CD14-positive monocyte (primary cell): ENCODE measurements at regions not wholly inside any gene's neighbourhood (a gene's known extent, or its start where the extent isn't known, plus 50 kb on each side); places are given as distances from the start of the nearest gene placed in this dataset.

Source experiments
- DNase-seq, 3 donors: peaks; one replicate each; pipeline ENCODE4 v3.0.0-alpha.2; 2011 to 2022
- H2AFZ ChIP-seq: 2 replicates; pipeline ENCODE4 v1.6.0; 2012; ENCODE audit warnings: mild to moderate bottlenecking, low read depth, low read length, inconsistent platforms; ENCODE audit not compliant: insufficient read depth, poor library complexity, severe bottlenecking
- H3K27ac ChIP-seq, 2 donors: 1 replicate in 1 of 2; 2 replicates in 1 of 2; pipeline ENCODE4 v1.5.1; 2012 to 2013; ENCODE audit warnings: low read length in 2 of 2, control low read depth in 1 of 2, inconsistent platforms in 1 of 2, low read depth in 1 of 2, mild to moderate bottlenecking in 1 of 2
- H3K27me3 ChIP-seq, 2 donors: one replicate each; pipeline versions ENCODE4 v1.6.0 to v1.6.1; 2011 to 2013; ENCODE audit warnings: low read length in 2 of 2; ENCODE audit not compliant: control insufficient read depth in 2 of 2, insufficient read depth in 2 of 2
- H3K36me3 ChIP-seq, 2 donors: replicated peaks in 1 of 2; 1 replicate in 1 of 2; 2 replicates in 1 of 2; pipeline versions ENCODE4 v1.5.1 to v1.6.1; 2012 to 2013; ENCODE audit warnings: low read length in 2 of 2, control low read depth in 1 of 2, inconsistent platforms in 1 of 2, mild to moderate bottlenecking in 1 of 2; ENCODE audit not compliant: insufficient read depth in 2 of 2, control insufficient read depth in 1 of 2
- H3K4me1 ChIP-seq, 2 donors: 1 replicate in 1 of 2; 2 replicates in 1 of 2; pipeline versions ENCODE4 v1.5.1 to v1.6.1; 2012 to 2013; ENCODE audit warnings: low read length in 2 of 2, control low read depth in 1 of 2, inconsistent platforms in 1 of 2, mild to moderate bottlenecking in 1 of 2, moderate library complexity in 1 of 2; ENCODE audit not compliant: insufficient read depth in 2 of 2, control insufficient read depth in 1 of 2
- H3K4me2 ChIP-seq: replicated peaks from 2 replicates; pipeline ENCODE3; 2012; ENCODE audit warnings: low read length, moderate library complexity, mild to moderate bottlenecking; ENCODE audit not compliant: poor library complexity, severe bottlenecking; ENCODE audit errors: extremely low read depth
- H3K4me3 ChIP-seq, 3 experiments: fragments of 200-600 bp in 1 of 3; sonication (generic) in 1 of 3; replicated peaks in 1 of 3; 1 replicate in 2 of 3; 2 replicates in 1 of 3; pipeline ENCODE4 v1.5.1; 2011 to 2013; ENCODE audit warnings: low read length in 3 of 3, mild to moderate bottlenecking in 3 of 3, control low read depth in 2 of 3, low read depth in 2 of 3, inconsistent platforms in 1 of 3, moderate library complexity in 1 of 3
- H3K79me2 ChIP-seq: 2 replicates; pipeline ENCODE4 v1.6.0; 2012; ENCODE audit warnings: mild to moderate bottlenecking, control low read depth, inconsistent platforms, low read length, moderate library complexity; ENCODE audit not compliant: insufficient read depth
- H3K9ac ChIP-seq: 2 replicates; pipeline ENCODE4 v1.6.0; 2017; ENCODE audit warnings: low read length, mild to moderate bottlenecking; ENCODE audit not compliant: insufficient read depth, poor library complexity, severe bottlenecking
- H3K9me3 ChIP-seq, 2 donors: replicated peaks in 1 of 2; 1 replicate in 1 of 2; 2 replicates in 1 of 2; pipeline versions ENCODE4 v1.5.1 to v1.6.1; 2012 to 2013; ENCODE audit warnings: low read length in 2 of 2, control low read depth in 1 of 2; ENCODE audit not compliant: control insufficient read depth in 1 of 2, insufficient read depth in 1 of 2
- H4K20me1 ChIP-seq: 2 replicates; pipeline ENCODE4 v1.6.0; 2012; ENCODE audit warnings: mild to moderate bottlenecking, low read length, control low read depth, moderate library complexity; ENCODE audit not compliant: insufficient read depth
- H3K27ac Mint-ChIP-seq, 7 donors: one replicate each; pipeline ENCODE4 v1.8.0; 2020; ENCODE audit warnings: mild to moderate bottlenecking in 7 of 7, mixed read lengths in 7 of 7, moderate library complexity in 6 of 7, inconsistent platforms in 2 of 7
- H3K27me3 Mint-ChIP-seq, 3 donors: one replicate each; pipeline ENCODE4 v1.8.0; 2021 to 2022; ENCODE audit warnings: low read depth in 3 of 3, mild to moderate bottlenecking in 3 of 3, mixed read lengths in 3 of 3, moderate library complexity in 3 of 3, inconsistent platforms in 1 of 3
- H3K36me3 Mint-ChIP-seq, 2 donors: one replicate each; pipeline ENCODE4 v1.8.0; 2020; ENCODE audit warnings: mixed read lengths in 2 of 2, inconsistent platforms in 1 of 2, mild to moderate bottlenecking in 1 of 2
- H3K4me1 Mint-ChIP-seq: one replicate; pipeline ENCODE4 v1.8.0; 2020; ENCODE audit warnings: mild to moderate bottlenecking, mixed read lengths
- H3K4me3 Mint-ChIP-seq, 2 donors: one replicate each; pipeline ENCODE4 v1.8.0; 2020; ENCODE audit warnings: mild to moderate bottlenecking in 2 of 2, mixed read lengths in 2 of 2, moderate library complexity in 1 of 2
- H3K9me3 Mint-ChIP-seq, 7 donors: one replicate each; pipeline ENCODE4 v1.8.0; 2020 to 2022; ENCODE audit warnings: mixed read lengths in 7 of 7, mild to moderate bottlenecking in 6 of 7, moderate library complexity in 6 of 7, inconsistent platforms in 2 of 7
- WGBS: methylation state at CpG from one replicate; pipeline ENCODE4 v1.1.5; 2013; ENCODE audit warnings: missing lambda C conversion rate; ENCODE audit not compliant: insufficient coverage; 5-methylcytosine and 5-hydroxymethylcytosine counted together
- intact Hi-C, 2 donors: fragments of 100-400 bp; cut with micrococcal nuclease; formaldehyde crosslinking; loops; one replicate each; pipeline versions ENCODE4 v1.15.0 to v1.15.1; 2023
- TF ChIP-seq, protein P1 (sequence below): fragments of 200-600 bp; IDR thresholded peaks from one replicate; pipeline ENCODE4 v1.8.0; 2022; ENCODE audit warnings: antibody characterized with exemption, mild to moderate bottlenecking

DNA sequence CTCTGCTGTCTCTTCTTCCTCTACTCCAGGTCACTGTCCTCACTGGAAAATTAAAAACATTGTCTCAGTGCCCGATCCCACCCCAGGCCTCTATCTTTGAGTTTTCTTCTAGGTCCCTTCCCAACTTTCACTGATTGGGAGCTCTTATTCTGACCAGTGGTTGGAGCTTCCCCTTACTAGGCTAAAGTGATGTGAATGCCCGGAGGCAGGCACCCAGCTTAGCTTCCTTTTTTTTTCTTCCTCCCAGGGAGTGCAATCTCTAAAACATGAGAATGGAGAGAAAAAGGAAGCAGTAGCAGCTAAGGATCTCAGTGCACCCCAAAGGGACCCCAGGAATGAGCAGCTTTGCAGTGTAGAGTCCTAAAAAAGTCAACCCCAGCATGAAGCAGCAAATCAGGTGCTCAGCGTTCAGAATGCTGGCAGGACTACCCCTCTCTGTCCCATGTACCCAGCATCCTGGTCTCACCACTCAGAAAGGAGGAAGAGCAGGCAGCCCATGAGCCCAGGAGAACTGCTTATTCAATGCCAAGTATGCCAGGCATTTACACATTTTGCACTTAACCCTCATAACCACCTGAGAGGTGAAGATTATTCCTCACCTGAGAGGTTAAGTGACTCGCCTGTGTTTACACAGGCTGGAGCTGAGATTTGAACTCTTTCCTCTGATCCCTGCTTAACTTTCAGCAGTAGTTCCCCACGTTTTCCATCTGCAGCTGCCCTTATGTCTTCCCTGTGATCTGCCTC, 146.2 kb upstream of the PWP1 start:
- intact Hi-C loops: no loop called here
- H3K27ac Mint-ChIP-seq: peak overlapping the region in 2 of 7 donors; percentile 11 to 40
- Histone ChIP-seq H3K79me2 (no peaks in the 10 kb centered on the region), H3K9me3 (no peaks in the 10 kb centered on the region), H2AFZ (no peak overlapping the region), H3K4me2 (no peak overlapping the region), H3K27me3 (no peaks in the 10 kb centered on the region), H3K4me1 (peaks cover 0 to 7% of the 10 kb centered on the region in 2 donors), H4K20me1 (no peaks in the 10 kb centered on the region), H3K9ac (no peak overlapping the region), H3K36me3 (no peaks in the 10 kb centered on the region), H3K27ac (no peak overlapping the region), H3K4me3 (no peak overlapping the region)
- no peak overlapping the region for H3K4me3 Mint-ChIP-seq
- H3K4me1 Mint-ChIP-seq: peaks cover 9% of the 10 kb centered on the region
- H3K9me3 Mint-ChIP-seq: peaks cover 0 to 5% (median 2%) of the 10 kb centered on the region in 7 donors
- TF ChIP-seq, protein P1, sequence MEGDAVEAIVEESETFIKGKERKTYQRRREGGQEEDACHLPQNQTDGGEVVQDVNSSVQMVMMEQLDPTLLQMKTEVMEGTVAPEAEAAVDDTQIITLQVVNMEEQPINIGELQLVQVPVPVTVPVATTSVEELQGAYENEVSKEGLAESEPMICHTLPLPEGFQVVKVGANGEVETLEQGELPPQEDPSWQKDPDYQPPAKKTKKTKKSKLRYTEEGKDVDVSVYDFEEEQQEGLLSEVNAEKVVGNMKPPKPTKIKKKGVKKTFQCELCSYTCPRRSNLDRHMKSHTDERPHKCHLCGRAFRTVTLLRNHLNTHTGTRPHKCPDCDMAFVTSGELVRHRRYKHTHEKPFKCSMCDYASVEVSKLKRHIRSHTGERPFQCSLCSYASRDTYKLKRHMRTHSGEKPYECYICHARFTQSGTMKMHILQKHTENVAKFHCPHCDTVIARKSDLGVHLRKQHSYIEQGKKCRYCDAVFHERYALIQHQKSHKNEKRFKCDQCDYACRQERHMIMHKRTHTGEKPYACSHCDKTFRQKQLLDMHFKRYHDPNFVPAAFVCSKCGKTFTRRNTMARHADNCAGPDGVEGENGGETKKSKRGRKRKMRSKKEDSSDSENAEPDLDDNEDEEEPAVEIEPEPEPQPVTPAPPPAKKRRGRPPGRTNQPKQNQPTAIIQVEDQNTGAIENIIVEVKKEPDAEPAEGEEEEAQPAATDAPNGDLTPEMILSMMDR: no peak
- no peaks in the 10 kb centered on the region for H3K36me3 Mint-ChIP-seq
- DNase-seq: peak; percentile 7 to 10 (median 9)
- 100% methylated on average over 2 of the region's 5 CpGs for WGBS
- H3K27me3 Mint-ChIP-seq: no peaks in the 10 kb centered on the region

DNA sequence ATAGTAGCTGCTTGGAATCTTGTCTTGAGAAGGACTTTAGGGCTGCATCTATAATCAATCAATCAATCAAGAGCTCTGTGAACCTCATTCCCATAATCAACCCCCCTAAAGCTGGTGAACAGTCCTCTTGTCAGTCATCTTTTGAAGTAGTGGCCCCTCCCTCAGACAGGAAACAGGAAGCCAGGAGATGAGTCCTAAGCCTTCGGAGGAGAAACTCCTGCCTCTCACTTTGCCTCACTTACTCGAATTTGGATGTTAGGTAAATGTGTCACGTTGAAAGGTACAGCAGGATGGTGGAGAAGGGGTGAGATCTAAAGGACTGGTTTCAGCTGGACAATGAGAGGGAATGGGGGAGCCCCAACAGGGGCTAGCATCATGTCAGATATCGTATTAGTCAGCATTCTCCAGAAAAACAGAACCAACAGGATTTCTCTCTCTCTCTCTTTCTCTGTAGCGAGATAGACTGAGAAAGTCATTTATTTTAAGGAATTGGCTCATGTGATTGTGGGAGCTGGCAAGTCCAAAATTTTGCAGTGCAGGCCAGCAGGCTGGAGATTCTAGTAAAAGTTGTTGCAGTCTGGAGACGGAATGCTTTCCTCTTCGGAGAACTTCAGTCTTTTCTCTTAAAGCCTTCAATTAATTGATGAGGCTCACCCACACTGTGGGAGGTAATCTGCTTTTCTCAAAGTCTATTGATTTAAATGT, 144.4 kb upstream of the PWP1 start:
- Histone ChIP-seq H3K4me2 (no peak overlapping the region), H3K79me2 (no peaks in the 10 kb centered on the region), H3K27ac (no peak overlapping the region), H3K9ac (no peak overlapping the region), H3K4me3 (no peak overlapping the region), H3K36me3 (no peaks in the 10 kb centered on the region), H2AFZ (no peak overlapping the region), H3K27me3 (no peaks in the 10 kb centered on the region), H4K20me1 (no peaks in the 10 kb centered on the region), H3K9me3 (no peaks in the 10 kb centered on the region), H3K4me1 (peaks cover 0 to 7% of the 10 kb centered on the region in 2 donors)
- H3K27me3 Mint-ChIP-seq: no peaks in the 10 kb centered on the region
- no peaks in the 10 kb centered on the region for H3K36me3 Mint-ChIP-seq
- 100% methylated on average over 1 of the region's 7 CpGs for WGBS
- DNase-seq: no peak
- H3K4me1 Mint-ChIP-seq: peaks cover 9% of the 10 kb centered on the region
- H3K27ac Mint-ChIP-seq: no peak overlapping the region
- TF ChIP-seq, protein P1: no peak
- intact Hi-C loops: no loop called here
- peaks cover 0 to 5% (median 0%) of the 10 kb centered on the region in 7 donors for H3K9me3 Mint-ChIP-seq
- no peak overlapping the region for H3K4me3 Mint-ChIP-seq
